22Rv1 (cell line): ENCODE measurements at regions not wholly inside any gene's neighbourhood (a gene's known extent, or its start where the extent isn't known, plus 50 kb on each side); places are given as distances from the start of the nearest gene placed in this dataset.

ENCODE experiments used
- H3K27ac ChIP-seq: fragments of 450-650 bp; 2 replicates; pipeline ENCODE4 v1.5.1; 2017
- CTCF ChIP-seq: fragments of 450-650 bp; IDR thresholded peaks from 2 replicates; pipeline ENCODE4 v1.5.1; 2017; ENCODE audit warnings: mild to moderate bottlenecking
- ZFX ChIP-seq: fragments of 450-650 bp; IDR thresholded peaks from 2 replicates; pipeline ENCODE4 v1.6.1; 2017; ENCODE audit warnings: antibody characterized with exemption, borderline replicate concordance

- TF ChIP-seq CTCF (no peak), ZFX (no peak)
- H3K27ac ChIP-seq = no peak overlapping the region
These were observed 137.6 kb downstream of the RBFOX3 start for GRCh38 chr17:79473111-79473875.

- no peak overlapping the region for H3K27ac ChIP-seq
- TF ChIP-seq ZFX = no peak
- no peak for TF ChIP-seq CTCF
These were observed 140.1 kb downstream of the RBFOX3 start for GRCh38 chr17:79470754-79471153.

- H3K27ac ChIP-seq = no peak overlapping the region
- TF ChIP-seq CTCF (no peak), ZFX (no peak)
These were observed 141.2 kb downstream of the RBFOX3 start for GRCh38 chr17:79469646-79470045.

- no peak for TF ChIP-seq CTCF
- no peak overlapping the region for H3K27ac ChIP-seq
These were observed 142.5 kb downstream of the RBFOX3 start for GRCh38 chr17:79468183-79468944.

- no peak overlapping the region for H3K27ac ChIP-seq
These were observed 144.1 kb downstream of the RBFOX3 start for GRCh38 chr17:79466562-79467350.

GRCh38 chr17:79465681-79466025 is 145.2 kb downstream of the RBFOX3 start:
- no peak for TF ChIP-seq ZFX
- H3K27ac ChIP-seq = no peak overlapping the region

More at GRCh38 chr17:79466562-79467350, 144.1 kb downstream of the RBFOX3 start:
- TF ChIP-seq CTCF (no peak), ZFX (no peak)

- TF ChIP-seq ZFX (no peak), CTCF (no peak)
- H3K27ac ChIP-seq = no peak overlapping the region
These were observed 145.7 kb downstream of the RBFOX3 start for GRCh38 chr17:79465011-79465680.
